Smooth muscle cell (in vitro differentiated cells): ENCODE measurements at regions not wholly inside any gene's neighbourhood (a gene's known extent, or its start where the extent isn't known, plus 50 kb on each side); places are given as distances from the start of the nearest gene placed in this dataset.
A peak's percentile ranks its signal among the peaks of the same experiment; 100 is the strongest.

Experiments
- DNase-seq: peaks from one replicate; lab custom pipeline; 2025; ENCODE audit not compliant: unreplicated experiment; lab: John Stamatoyannopoulos, UW
- H2AFZ ChIP-seq: fragments of 200-600 bp; sonication (generic); 2 replicates; pipeline ENCODE4 v1.6.0; 2016; ENCODE audit warnings: antibody characterized with exemption, low read depth, mild to moderate bottlenecking
- H3F3A ChIP-seq: fragments of 200-600 bp; sonication (generic); 2 replicates; pipeline ENCODE4 v1.6.0; 2017; ENCODE audit warnings: antibody characterized with exemption, low read depth
- H3K27ac ChIP-seq: fragments of 200-600 bp; sonication (generic); 2 replicates; pipeline ENCODE4 v1.5.1; 2016; ENCODE audit warnings: low read depth, mild to moderate bottlenecking
- H3K27me3 ChIP-seq: fragments of 200-600 bp; sonication (generic); 2 replicates; pipeline ENCODE4 v1.6.1; 2016; ENCODE audit warnings: low read depth, mild to moderate bottlenecking
- H3K36me3 ChIP-seq: fragments of 200-600 bp; sonication (generic); 2 replicates; pipeline ENCODE4 v1.5.1; 2016; ENCODE audit warnings: low read depth
- H3K4me1 ChIP-seq: fragments of 200-600 bp; sonication (generic); 2 replicates; pipeline ENCODE4 v1.5.1; 2016; ENCODE audit warnings: low read depth
- H3K4me2 ChIP-seq: fragments of 200-600 bp; sonication (generic); 2 replicates; pipeline ENCODE4 v1.6.0; 2016; ENCODE audit warnings: mild to moderate bottlenecking
- H3K4me3 ChIP-seq: fragments of 200-600 bp; sonication (generic); 2 replicates; pipeline ENCODE4 v1.5.1; 2016; ENCODE audit warnings: mild to moderate bottlenecking
- H3K79me2 ChIP-seq: fragments of 200-600 bp; sonication (generic); 2 replicates; pipeline ENCODE4 v1.6.0; 2016; ENCODE audit warnings: low read depth, mild to moderate bottlenecking
- H3K9ac ChIP-seq: fragments of 200-600 bp; sonication (generic); 2 replicates; pipeline ENCODE4 v1.6.0; 2016; ENCODE audit warnings: low read depth
- H3K9me3 ChIP-seq: fragments of 200-600 bp; sonication (generic); replicated peaks from 2 replicates; pipeline ENCODE4 v1.5.1; 2016; ENCODE audit warnings: low read depth
- H4K20me1 ChIP-seq: fragments of 200-600 bp; sonication (generic); 2 replicates; pipeline ENCODE4 v1.6.0; 2016; ENCODE audit warnings: low read depth
- CTCF ChIP-seq: fragments of 200-600 bp; sonication (generic); IDR thresholded peaks from 2 replicates; pipeline ENCODE4 v1.5.1; 2017; ENCODE audit warnings: borderline replicate concordance, mild to moderate bottlenecking, antibody characterized with exemption; ENCODE audit not compliant: insufficient read depth, poor library complexity, severe bottlenecking
- WGBS: methylation state at CpG from one replicate; pipeline ENCODE4 v1.1.7; 2016; ENCODE audit warnings: low lambda C conversion rate; 5-methylcytosine and 5-hydroxymethylcytosine counted together

GRCh38 chr12:114868995-114869834 is 185.2 kb upstream of the TBX3 start:
- H4K20me1 ChIP-seq = no peaks in the 10 kb centered on the region
- H3K27me3 ChIP-seq = no peaks in the 10 kb centered on the region
- H3K79me2 ChIP-seq = no peaks in the 10 kb centered on the region
- WGBS = 42% methylated on average over 14 of the region's 14 CpGs
- no peak for DNase-seq
- TF ChIP-seq CTCF = no peak
- H3K27ac ChIP-seq = no peak overlapping the region
- peak overlapping the region; percentile 0 for H3K4me2 ChIP-seq
- H3K36me3 ChIP-seq = no peaks in the 10 kb centered on the region
- H3K9me3 ChIP-seq = no peaks in the 10 kb centered on the region
- no peak overlapping the region for H3K4me3 ChIP-seq
- H3K4me1 ChIP-seq = peaks cover 12% of the 10 kb centered on the region
- no peak overlapping the region for H2AFZ ChIP-seq
- H3K9ac ChIP-seq = no peak overlapping the region
- peaks cover 11% of the 10 kb centered on the region for H3F3A ChIP-seq

- no peaks in the 10 kb centered on the region for H4K20me1 ChIP-seq
- TF ChIP-seq CTCF = no peak
- peaks cover 11% of the 10 kb centered on the region for H3F3A ChIP-seq
- H3K27me3 ChIP-seq = no peaks in the 10 kb centered on the region
- no peak overlapping the region for H3K9ac ChIP-seq
- DNase-seq = no peak
- H3K4me2 ChIP-seq = no peak overlapping the region
- H3K4me1 ChIP-seq = peaks cover 13% of the 10 kb centered on the region
- H3K4me3 ChIP-seq = no peak overlapping the region
- H3K27ac ChIP-seq = no peak overlapping the region
- no peak overlapping the region for H2AFZ ChIP-seq
- H3K36me3 ChIP-seq = no peaks in the 10 kb centered on the region
- H3K9me3 ChIP-seq = no peaks in the 10 kb centered on the region
- WGBS = 95% methylated on average over 4 of the region's 4 CpGs
- H3K79me2 ChIP-seq = no peaks in the 10 kb centered on the region
Measured at GRCh38 chr12:114866331-114866730, 182.4 kb upstream of the TBX3 start.

- no peaks in the 10 kb centered on the region for H3K9me3 ChIP-seq
- no peak overlapping the region for H3K9ac ChIP-seq
- DNase-seq = no peak
- H3F3A ChIP-seq = peaks cover 11% of the 10 kb centered on the region
- H3K79me2 ChIP-seq = no peaks in the 10 kb centered on the region
- no peaks in the 10 kb centered on the region for H4K20me1 ChIP-seq
- H3K27ac ChIP-seq = no peak overlapping the region
- no peak overlapping the region for H3K4me3 ChIP-seq
- H3K4me2 ChIP-seq = no peak overlapping the region
- no peak overlapping the region for H2AFZ ChIP-seq
- H3K36me3 ChIP-seq = no peaks in the 10 kb centered on the region
- H3K27me3 ChIP-seq = no peaks in the 10 kb centered on the region
- H3K4me1 ChIP-seq = peaks cover 13% of the 10 kb centered on the region
- 55% methylated on average over 12 of the region's 12 CpGs for WGBS
- TF ChIP-seq CTCF = no peak
Measured at GRCh38 chr12:114864837-114865551, 181.0 kb upstream of the TBX3 start.
